ACC112 (cell line): ENCODE measurements at regions not wholly inside any gene's neighbourhood (a gene's known extent, or its start where the extent isn't known, plus 50 kb on each side); places are given as distances from the start of the nearest gene placed in this dataset.

ENCODE experiments used
- H2AFZ ChIP-seq: fragments of 200-600 bp; sonication (generic); one replicate; pipeline ENCODE4 v1.6.0; 2017; ENCODE audit warnings: antibody characterized with exemption, low read length; ENCODE audit not compliant: unreplicated experiment
- H3K27ac ChIP-seq: fragments of 200-600 bp; sonication (generic); 2 replicates; pipeline ENCODE4 v1.5.1; 2014; ENCODE audit warnings: low read depth, mild to moderate bottlenecking, antibody characterized with exemption, low read length, moderate library complexity
- H3K27me3 ChIP-seq: fragments of 200-600 bp; sonication (generic); 2 replicates; pipeline ENCODE4 v1.6.1; 2014; ENCODE audit warnings: mild to moderate bottlenecking, antibody characterized with exemption, low read length, moderate library complexity, mixed read lengths; ENCODE audit not compliant: insufficient read depth
- H3K36me3 ChIP-seq: fragments of 200-600 bp; sonication (generic); 2 replicates; pipeline ENCODE4 v1.6.1; 2016; ENCODE audit warnings: mild to moderate bottlenecking, antibody characterized with exemption, low read length, moderate library complexity, mixed read lengths; ENCODE audit not compliant: insufficient read depth
- H3K4me1 ChIP-seq: fragments of 200-600 bp; sonication (generic); one replicate; pipeline ENCODE4 v1.6.1; 2016; ENCODE audit warnings: low read length, mixed read lengths; ENCODE audit not compliant: insufficient read depth, unreplicated experiment, control insufficient read depth
- H3K4me3 ChIP-seq: fragments of 200-600 bp; sonication (generic); 2 replicates; pipeline ENCODE4 v1.5.1; 2014; ENCODE audit warnings: mild to moderate bottlenecking, low read depth, low read length
- H3K79me2 ChIP-seq: fragments of 200-600 bp; sonication (generic); one replicate; pipeline ENCODE4 v1.6.0; 2016; ENCODE audit warnings: low read length; ENCODE audit not compliant: control insufficient read depth, unreplicated experiment, insufficient read depth

DNA sequence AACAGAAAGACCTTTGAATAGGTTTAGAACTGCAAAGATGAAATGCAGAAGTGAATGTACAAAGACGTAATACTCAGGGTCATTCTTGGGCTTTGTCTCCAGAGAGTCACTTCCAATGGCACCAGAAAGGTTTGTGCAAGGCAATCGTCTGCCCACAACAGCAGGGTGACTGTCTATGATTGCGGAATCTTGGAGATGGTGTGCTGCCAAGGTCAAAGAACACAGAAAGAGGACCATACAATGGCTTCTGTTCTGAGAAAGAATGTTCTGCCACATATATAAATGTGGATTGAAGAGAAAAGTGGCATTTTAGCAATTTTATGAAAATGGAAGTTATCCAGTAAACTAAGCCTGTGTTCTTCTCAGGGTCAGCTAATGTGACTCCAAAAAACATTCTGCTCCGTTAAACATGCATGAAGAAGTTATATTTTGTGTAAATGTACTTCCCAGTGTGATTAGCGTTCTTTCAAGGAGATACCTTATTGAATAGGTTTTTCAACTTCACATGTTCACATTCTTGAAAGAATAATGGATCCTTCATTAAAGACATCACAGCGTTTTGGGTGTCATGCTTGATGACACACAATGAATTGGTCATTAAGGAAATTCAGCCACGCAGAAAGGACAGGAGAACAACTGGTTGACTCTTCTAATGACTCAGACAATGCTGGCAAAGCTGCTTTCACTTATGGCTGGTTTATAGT, 73.4 kb upstream of the CDH6 start:
- H3K27me3 ChIP-seq: no peaks in the 10 kb centered on the region
- H3K4me3 ChIP-seq: no peak overlapping the region
- peaks cover 4% of the 10 kb centered on the region for H3K4me1 ChIP-seq
- no peak overlapping the region for H3K27ac ChIP-seq
- H3K36me3 ChIP-seq: no peaks in the 10 kb centered on the region
- H3K79me2 ChIP-seq: no peaks in the 10 kb centered on the region
- no peak overlapping the region for H2AFZ ChIP-seq

DNA sequence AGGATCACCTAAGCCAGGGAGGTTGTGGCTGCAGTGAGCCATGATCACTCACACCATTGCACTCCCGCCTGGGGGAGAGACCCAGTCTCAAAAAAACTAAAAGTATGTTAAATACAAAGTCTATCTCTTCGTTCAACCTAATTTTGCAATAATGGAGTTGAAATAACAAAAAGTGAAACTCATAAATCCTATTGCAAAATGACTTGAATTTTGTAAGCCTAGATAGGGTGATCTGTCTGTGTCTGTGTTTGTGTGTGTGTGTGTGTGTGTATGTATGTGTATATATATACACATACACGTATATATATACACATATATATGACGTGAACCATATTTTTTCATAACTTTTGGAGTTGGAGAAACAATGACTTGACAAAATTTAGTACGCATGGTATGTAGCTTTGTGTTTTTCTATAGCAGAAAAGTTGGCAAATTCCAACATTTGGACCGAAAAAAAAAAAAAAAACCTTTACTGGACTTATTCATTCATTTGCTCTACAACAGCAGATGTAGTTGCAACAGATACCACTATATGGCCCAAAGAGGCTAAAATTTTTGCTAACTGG, 76.9 kb upstream of the CDH6 start:
- H3K36me3 ChIP-seq: no peaks in the 10 kb centered on the region
- no peaks in the 10 kb centered on the region for H3K27me3 ChIP-seq
- H3K4me1 ChIP-seq: peaks cover 4% of the 10 kb centered on the region
- no peaks in the 10 kb centered on the region for H3K79me2 ChIP-seq
- H3K4me3 ChIP-seq: no peak overlapping the region
- H2AFZ ChIP-seq: no peak overlapping the region
- H3K27ac ChIP-seq: no peak overlapping the region

DNA sequence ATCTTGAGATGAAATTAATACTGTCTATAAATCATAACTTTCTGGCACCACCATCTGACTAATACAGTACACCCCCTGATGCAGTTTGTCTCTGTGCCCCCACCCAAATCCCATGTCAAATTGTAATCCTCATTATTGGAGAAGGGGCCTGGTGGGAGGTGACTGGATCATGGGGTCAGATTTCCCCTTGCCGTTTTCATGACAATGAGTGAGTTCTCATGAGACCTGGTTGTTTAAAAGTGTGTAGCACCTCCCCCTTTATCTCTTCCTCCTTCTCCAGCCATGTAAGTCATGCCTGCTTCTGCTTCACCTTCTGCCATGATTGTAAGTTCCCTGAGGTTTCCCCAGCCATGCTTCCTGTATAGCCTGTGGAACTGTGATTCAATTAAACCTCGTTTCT, 78.7 kb upstream of the CDH6 start:
- no peaks in the 10 kb centered on the region for H3K79me2 ChIP-seq
- H2AFZ ChIP-seq: no peak overlapping the region
- no peaks in the 10 kb centered on the region for H3K36me3 ChIP-seq
- H3K4me1 ChIP-seq: no peaks in the 10 kb centered on the region
- H3K4me3 ChIP-seq: no peak overlapping the region
- H3K27ac ChIP-seq: no peak overlapping the region
- H3K27me3 ChIP-seq: no peaks in the 10 kb centered on the region

DNA sequence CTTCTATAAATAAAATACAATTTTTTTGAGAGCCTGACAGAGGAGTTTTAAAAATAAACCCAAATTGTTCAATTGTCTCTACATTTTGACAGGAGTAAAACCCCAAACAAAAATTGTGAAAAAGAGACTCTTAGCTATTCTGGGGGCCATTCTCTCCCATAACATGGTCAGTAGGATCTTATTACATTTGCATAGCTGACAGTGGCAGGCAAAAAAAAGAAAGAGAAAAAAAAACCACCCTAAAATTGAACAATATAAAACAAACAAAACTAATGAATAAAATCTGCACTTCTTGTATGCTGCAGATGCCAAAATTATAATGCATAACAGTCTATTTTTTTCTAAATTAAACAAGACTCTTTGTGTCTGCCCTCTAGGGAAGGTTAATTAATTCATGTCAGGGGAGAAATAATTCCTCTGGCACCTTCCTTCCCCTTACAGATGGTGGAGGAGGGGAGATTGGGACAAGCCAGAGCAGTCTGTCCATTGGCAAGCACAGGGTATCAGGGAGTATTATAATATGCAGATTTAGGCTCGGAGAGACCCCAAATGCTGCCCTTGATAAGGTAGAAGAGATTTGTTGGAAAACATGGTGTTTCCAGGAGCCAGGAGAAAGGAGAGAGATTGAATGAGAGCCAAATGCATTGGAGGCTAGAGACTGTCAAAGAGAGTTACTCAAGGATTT, 79.7 kb upstream of the CDH6 start:
- Histone ChIP-seq H3K27me3 (no peaks in the 10 kb centered on the region), H2AFZ (no peak overlapping the region), H3K4me1 (no peaks in the 10 kb centered on the region), H3K27ac (no peak overlapping the region), H3K79me2 (no peaks in the 10 kb centered on the region), H3K36me3 (no peaks in the 10 kb centered on the region), H3K4me3 (no peak overlapping the region)

DNA sequence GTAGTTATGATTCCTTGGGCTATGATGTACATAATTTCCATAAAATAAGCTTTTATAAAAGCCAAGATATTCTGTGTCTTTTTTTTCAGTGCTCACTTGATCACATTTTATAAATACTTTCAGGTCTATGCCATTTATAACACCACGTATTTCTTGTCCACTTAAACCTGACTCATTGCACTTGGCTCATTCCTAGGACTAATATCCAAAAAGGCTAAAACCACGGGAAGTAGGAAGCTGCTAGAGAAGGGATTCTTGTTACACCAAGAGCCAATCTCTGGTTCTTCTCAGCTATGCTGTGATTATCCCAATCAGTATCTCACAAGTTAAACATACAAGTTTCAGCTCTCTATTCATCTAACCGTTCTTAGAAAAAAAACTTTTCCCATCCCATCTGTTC, 80.4 kb upstream of the CDH6 start:
- no peaks in the 10 kb centered on the region for H3K27me3 ChIP-seq
- H3K79me2 ChIP-seq: no peaks in the 10 kb centered on the region
- no peaks in the 10 kb centered on the region for H3K4me1 ChIP-seq
- H3K36me3 ChIP-seq: no peaks in the 10 kb centered on the region
- H3K4me3 ChIP-seq: no peak overlapping the region
- H3K27ac ChIP-seq: no peak overlapping the region
- H2AFZ ChIP-seq: no peak overlapping the region

DNA sequence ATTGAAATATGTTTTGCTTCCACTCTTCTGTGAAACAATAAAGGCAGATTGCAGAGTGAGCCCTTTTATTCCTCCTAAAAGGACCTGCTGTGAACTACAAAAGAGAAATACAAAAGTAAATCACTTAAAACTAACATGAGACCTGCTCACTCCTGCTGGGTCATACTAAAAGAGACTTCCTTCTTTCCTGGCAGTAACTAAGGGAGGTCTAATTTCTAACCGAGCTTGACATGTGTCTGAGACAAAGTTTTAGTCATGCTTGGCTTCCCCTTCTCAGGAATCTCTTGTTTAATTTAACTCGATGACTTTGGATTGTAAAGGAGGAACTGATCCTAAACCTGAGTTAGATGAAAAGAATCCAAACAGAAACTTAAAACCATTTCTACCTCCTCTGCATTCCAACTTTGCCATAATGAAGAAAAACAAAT, 86.4 kb upstream of the CDH6 start:
- Histone ChIP-seq H3K4me3 (no peak overlapping the region), H3K4me1 (no peaks in the 10 kb centered on the region), H3K27ac (no peak overlapping the region), H3K36me3 (no peaks in the 10 kb centered on the region), H3K79me2 (no peaks in the 10 kb centered on the region), H3K27me3 (no peaks in the 10 kb centered on the region), H2AFZ (peak overlapping the region; percentile 91)

DNA sequence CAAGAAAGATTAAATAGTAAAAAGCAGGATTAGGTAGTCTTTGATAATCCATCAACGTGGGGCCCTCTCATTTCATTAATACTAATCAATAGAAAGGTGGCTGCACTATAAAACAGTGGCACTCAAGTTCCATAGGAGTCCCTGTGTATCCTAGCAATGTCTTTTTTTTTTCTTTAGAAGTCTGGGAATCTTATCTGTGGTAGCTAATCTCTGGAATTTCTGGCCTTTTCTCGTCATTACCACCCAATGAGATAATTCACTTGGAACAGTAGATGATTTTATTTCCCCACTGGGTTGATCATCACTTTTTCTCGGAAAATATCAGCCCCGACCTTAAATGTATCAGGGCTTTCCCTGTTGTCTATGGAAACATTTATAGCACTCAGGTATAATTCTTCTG, 86.8 kb upstream of the CDH6 start:
- H3K4me3 ChIP-seq: no peak overlapping the region

DNA sequence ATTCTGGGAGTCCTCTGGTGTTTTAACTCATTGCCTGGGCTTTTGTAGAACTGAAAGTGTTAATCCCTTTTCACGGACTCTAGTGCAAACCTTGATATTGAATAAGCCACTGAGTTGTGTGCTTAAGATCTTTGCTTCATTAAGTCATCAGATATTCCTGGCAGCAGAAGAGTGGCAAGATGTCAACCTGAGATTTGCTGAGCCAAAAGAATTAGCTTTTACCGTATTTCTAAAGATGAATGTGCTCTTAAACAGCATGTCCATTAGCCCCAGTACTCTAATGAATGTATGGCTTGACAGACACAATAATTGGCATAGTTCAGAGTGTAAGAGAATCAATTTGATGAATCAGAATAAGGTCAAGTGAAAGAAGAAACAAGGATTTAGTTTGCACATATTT, 87.2 kb upstream of the CDH6 start:
- H3K4me1 ChIP-seq: no peaks in the 10 kb centered on the region
- H3K27ac ChIP-seq: no peak overlapping the region
- H3K79me2 ChIP-seq: no peaks in the 10 kb centered on the region
- H3K4me3 ChIP-seq: no peak overlapping the region
- H3K27me3 ChIP-seq: no peaks in the 10 kb centered on the region
- peak overlapping the region; percentile 22 for H2AFZ ChIP-seq
- H3K36me3 ChIP-seq: no peaks in the 10 kb centered on the region

More for the DNA sequence above, 86.8 kb upstream of the CDH6 start:
- Histone ChIP-seq H3K27me3 (no peaks in the 10 kb centered on the region), H2AFZ (peak overlapping the region; percentile 91), H3K4me1 (no peaks in the 10 kb centered on the region), H3K27ac (no peak overlapping the region), H3K79me2 (no peaks in the 10 kb centered on the region), H3K36me3 (no peaks in the 10 kb centered on the region)

DNA sequence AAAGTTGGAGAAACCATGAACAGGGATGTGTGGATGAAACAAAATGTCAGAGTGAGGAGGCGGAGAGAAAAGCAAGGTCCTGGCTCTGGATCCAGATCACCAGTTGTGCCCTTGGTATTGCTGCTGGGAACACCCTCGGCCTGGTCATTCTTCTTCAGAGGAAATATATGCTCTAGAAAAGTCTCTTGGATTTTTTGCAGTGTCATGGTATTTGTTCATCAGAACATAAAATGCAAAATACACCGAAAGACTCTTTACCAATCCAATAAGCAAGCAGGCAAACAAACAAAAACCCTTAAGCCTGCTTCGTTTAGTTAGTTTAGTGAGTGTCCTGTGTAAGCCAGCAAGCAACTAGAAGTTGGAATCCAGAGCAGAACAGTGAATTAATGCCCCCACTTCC, 88.7 kb upstream of the CDH6 start:
- H3K4me1 ChIP-seq: no peaks in the 10 kb centered on the region
- H3K27me3 ChIP-seq: no peaks in the 10 kb centered on the region
- H3K4me3 ChIP-seq: no peak overlapping the region
- no peaks in the 10 kb centered on the region for H3K79me2 ChIP-seq
- no peak overlapping the region for H2AFZ ChIP-seq
- no peak overlapping the region for H3K27ac ChIP-seq
- H3K36me3 ChIP-seq: no peaks in the 10 kb centered on the region

DNA sequence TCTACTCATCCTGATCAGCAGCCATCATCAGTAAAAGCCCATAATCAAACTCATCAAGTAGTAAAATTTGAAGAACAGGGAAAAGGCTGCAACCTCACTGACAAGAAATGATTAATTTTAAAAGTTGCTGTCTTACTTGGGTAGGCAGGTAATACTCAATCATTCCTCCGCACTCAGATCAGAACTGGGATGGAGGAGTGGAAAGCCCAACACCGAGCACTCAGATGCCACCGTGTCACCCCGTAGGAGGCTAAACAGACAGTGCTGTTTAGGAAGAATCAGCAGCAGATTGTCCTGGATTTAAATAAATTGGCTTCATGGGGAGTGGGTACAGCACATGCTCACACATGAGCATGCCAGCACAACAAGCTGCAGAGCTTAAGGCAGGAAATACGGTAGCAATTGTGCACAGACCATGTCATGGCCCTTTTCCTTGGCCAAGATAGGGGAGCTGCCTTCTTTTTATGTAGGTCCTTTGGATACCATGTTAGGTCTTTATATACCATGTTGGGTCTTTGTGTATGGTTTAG, 92.6 kb upstream of the CDH6 start:
- Histone ChIP-seq H3K79me2 (no peaks in the 10 kb centered on the region), H3K4me3 (no peak overlapping the region), H3K4me1 (peaks cover 4% of the 10 kb centered on the region), H3K36me3 (no peaks in the 10 kb centered on the region), H3K27ac (no peak overlapping the region), H3K27me3 (no peaks in the 10 kb centered on the region), H2AFZ (no peak overlapping the region)
